Fibroblast of lung (primary cell): ENCODE measurements at regions not wholly inside any gene's neighbourhood (a gene's known extent, or its start where the extent isn't known, plus 50 kb on each side); places are given as distances from the start of the nearest gene placed in this dataset.

ENCODE experiments used
- EZH2 ChIP-seq: IDR thresholded peaks from 2 replicates; pipeline ENCODE4 v1.5.1; 2012; ENCODE audit warnings: low read length, control low read depth, mild to moderate bottlenecking; ENCODE audit errors: missing control alignments
- TF ChIP-seq, protein P1 (sequence below), 2 donors: IDR thresholded peaks in 1 of 2; conservative IDR thresholded peaks in 1 of 2; 1 replicate in 1 of 2; 2 replicates in 1 of 2; pipeline ENCODE4 v1.5.1; 2011 to 2012; ENCODE audit warnings: low read length in 2 of 2, control low read depth in 1 of 2, inconsistent platforms in 1 of 2, low read depth in 1 of 2, mild to moderate bottlenecking in 1 of 2

DNA sequence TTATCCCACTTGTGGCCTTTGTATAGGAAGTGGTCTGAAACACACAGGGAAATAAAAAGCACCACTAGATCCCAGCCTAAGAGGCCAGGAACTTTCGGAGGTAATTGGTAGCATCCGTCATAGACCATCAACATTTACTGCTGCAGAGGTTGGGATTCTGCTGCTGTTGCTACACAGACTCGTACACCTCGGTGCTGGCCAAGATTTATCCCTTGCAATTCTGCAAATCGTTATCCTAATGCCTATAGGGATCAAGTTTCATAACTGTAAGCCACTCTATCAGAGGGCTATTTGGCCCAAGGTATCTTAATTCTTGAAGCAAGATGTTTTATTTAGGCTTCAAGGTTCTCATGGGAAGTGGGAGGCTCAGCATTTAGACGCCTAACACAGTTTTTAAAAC is 913.6 kb downstream of the GALC start:
- TF ChIP-seq, protein P1, sequence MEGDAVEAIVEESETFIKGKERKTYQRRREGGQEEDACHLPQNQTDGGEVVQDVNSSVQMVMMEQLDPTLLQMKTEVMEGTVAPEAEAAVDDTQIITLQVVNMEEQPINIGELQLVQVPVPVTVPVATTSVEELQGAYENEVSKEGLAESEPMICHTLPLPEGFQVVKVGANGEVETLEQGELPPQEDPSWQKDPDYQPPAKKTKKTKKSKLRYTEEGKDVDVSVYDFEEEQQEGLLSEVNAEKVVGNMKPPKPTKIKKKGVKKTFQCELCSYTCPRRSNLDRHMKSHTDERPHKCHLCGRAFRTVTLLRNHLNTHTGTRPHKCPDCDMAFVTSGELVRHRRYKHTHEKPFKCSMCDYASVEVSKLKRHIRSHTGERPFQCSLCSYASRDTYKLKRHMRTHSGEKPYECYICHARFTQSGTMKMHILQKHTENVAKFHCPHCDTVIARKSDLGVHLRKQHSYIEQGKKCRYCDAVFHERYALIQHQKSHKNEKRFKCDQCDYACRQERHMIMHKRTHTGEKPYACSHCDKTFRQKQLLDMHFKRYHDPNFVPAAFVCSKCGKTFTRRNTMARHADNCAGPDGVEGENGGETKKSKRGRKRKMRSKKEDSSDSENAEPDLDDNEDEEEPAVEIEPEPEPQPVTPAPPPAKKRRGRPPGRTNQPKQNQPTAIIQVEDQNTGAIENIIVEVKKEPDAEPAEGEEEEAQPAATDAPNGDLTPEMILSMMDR (conservative IDR thresholded peaks at IDR 0.05 in 1 of 2, IDR thresholded peaks at IDR 0.05 in 1 of 2; ENCODE audit: low read depth in 1 of 2, low read length in 2 of 2) = no peak
- TF ChIP-seq EZH2 = no peak
